Type B pancreatic cell (in vitro differentiated cells): ENCODE measurements at regions not wholly inside any gene's neighbourhood (a gene's known extent, or its start where the extent isn't known, plus 50 kb on each side); places are given as distances from the start of the nearest gene placed in this dataset.
A peak's percentile ranks its signal among the peaks of the same experiment; 100 is the strongest.

ENCODE experiments used
- DNase-seq: peaks from one replicate; pipeline ENCODE4 v3.0.0; 2021; ENCODE audit warnings: mixed read lengths; ENCODE audit not compliant: unreplicated experiment; ENCODE audit errors: extremely low spot score
- H3K27ac Mint-ChIP-seq: 2 replicates; pipeline ENCODE4 v1.8.0; 2021; ENCODE audit warnings: mild to moderate bottlenecking, mixed read lengths
- H3K27me3 Mint-ChIP-seq: 2 replicates; pipeline ENCODE4 v1.8.0; 2021; ENCODE audit warnings: mixed read lengths
- H3K36me3 Mint-ChIP-seq: 2 replicates; pipeline ENCODE4 v1.8.0; 2021; ENCODE audit warnings: mixed read lengths
- H3K4me1 Mint-ChIP-seq: one replicate; pipeline ENCODE4 v1.8.0; 2021; ENCODE audit warnings: mixed read lengths; ENCODE audit not compliant: unreplicated experiment
- H3K4me3 Mint-ChIP-seq: 2 replicates; pipeline ENCODE4 v1.8.0; 2021; ENCODE audit warnings: mild to moderate bottlenecking, mixed read lengths
- H3K9me3 Mint-ChIP-seq: 2 replicates; pipeline ENCODE4 v1.8.0; 2021; ENCODE audit warnings: mixed read lengths
- TF ChIP-seq, protein P1 (sequence below): fragments of 200-600 bp; sonication (generic); conservative IDR thresholded peaks from 2 replicates; pipeline ENCODE4 v1.5.0; 2021; ENCODE audit warnings: antibody characterized with exemption, mild to moderate bottlenecking

DNA sequence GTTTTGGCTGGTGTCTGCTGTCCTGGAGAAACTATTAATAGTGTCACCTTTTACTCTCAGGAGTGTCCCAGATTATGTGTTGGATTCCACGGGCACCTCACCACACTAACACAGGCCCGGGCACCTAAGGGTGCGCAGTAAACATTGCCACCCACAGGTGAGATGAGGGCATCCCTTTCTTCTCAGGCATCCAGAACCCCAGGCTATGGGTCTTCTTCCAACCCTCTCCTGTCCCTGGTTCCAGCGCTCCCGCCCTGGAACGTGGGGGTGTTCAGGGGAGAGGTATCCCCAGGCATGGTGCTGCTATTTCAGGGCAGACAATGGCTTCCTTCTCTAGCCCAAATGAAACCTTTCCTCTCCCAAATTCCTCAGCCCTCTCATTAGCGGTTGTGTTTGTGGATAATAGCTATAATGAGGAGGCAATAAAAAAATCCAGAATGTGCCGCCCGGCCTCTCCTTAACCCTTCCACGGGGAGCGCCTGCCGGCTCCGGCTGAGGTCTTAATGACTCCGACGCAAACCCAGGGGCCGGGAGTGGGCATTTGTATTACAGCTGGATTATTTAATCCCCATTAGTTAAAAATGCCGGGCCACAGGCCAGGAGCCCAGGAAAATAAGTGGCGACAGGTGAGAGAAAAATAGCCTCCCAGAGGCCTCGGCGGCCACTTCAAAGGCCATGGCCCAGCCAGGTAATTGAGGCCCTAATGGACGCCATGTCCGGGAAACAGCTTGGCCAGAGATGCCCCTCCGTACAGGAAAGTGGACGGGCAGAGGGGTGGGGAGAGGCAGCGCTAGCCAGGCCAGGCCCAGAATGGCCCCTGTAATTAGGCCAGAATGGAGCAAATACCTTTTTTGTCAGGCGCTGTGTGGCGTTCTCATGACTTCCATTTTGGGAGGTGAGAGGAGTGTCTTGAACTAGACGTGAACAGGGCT, 102.8 kb downstream of the IRX5 start:
- no peak for DNase-seq
- Mint-ChIP-seq H3K9me3 (peaks cover 9% of the 10 kb centered on the region), H3K27ac (no peak overlapping the region), H3K4me3 (no peak overlapping the region), H3K27me3 (peaks cover 46% of the 10 kb centered on the region), H3K36me3 (peaks cover 4% of the 10 kb centered on the region), H3K4me1 (peaks cover 28% of the 10 kb centered on the region)
- TF ChIP-seq, protein P1, sequence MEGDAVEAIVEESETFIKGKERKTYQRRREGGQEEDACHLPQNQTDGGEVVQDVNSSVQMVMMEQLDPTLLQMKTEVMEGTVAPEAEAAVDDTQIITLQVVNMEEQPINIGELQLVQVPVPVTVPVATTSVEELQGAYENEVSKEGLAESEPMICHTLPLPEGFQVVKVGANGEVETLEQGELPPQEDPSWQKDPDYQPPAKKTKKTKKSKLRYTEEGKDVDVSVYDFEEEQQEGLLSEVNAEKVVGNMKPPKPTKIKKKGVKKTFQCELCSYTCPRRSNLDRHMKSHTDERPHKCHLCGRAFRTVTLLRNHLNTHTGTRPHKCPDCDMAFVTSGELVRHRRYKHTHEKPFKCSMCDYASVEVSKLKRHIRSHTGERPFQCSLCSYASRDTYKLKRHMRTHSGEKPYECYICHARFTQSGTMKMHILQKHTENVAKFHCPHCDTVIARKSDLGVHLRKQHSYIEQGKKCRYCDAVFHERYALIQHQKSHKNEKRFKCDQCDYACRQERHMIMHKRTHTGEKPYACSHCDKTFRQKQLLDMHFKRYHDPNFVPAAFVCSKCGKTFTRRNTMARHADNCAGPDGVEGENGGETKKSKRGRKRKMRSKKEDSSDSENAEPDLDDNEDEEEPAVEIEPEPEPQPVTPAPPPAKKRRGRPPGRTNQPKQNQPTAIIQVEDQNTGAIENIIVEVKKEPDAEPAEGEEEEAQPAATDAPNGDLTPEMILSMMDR: no peak

DNA sequence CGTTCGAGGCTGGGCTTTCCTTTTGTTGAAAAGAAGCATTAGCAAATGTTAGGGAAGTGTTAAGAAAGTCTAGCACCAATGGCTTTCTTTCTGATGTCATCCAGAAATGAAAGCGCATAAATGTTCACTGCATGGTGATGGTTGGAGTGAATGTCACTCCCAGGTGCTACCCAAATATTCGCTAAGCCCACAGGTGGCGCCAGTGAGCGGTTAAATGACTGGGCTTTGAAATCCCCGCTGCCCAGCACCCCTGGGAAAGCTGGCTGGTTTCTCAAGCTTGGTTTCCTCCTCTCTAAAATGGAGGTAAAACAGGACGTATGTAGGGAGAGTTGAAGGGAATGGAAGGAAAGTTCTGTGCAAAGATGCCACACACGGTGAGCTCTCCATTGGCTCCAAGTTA, 104.4 kb downstream of the IRX5 start:
- Mint-ChIP-seq H3K4me1 (peaks cover 38% of the 10 kb centered on the region), H3K4me3 (no peak overlapping the region), H3K27me3 (peaks cover 51% of the 10 kb centered on the region), H3K27ac (no peak overlapping the region), H3K36me3 (no peaks in the 10 kb centered on the region), H3K9me3 (no peaks in the 10 kb centered on the region)
- no peak for DNase-seq
- TF ChIP-seq, protein P1: peak; percentile 77

DNA sequence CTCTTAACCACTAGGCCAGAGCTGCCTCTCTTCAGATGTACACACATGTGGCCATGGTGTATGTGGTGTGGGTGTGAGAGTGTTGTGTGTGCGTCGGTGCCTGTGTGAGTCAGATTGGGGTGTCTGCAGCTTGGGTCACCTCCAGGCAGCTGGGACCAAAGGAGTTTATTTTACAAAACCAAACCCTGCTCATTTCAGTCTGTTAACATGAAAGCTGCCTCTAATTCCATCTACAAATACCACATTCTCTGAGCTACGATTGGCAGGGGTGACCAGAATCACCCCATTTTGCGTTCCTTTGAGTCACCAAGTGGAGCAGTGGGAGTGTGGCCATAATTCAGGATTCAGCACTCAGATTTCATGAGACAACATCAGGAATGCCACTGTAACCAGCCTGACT, 105.3 kb downstream of the IRX5 start:
- Mint-ChIP-seq H3K4me1 (peaks cover 41% of the 10 kb centered on the region), H3K4me3 (no peak overlapping the region), H3K36me3 (no peaks in the 10 kb centered on the region), H3K27me3 (peaks cover 51% of the 10 kb centered on the region), H3K27ac (no peak overlapping the region), H3K9me3 (no peaks in the 10 kb centered on the region)
- TF ChIP-seq, protein P1: no peak
- no peak for DNase-seq

DNA sequence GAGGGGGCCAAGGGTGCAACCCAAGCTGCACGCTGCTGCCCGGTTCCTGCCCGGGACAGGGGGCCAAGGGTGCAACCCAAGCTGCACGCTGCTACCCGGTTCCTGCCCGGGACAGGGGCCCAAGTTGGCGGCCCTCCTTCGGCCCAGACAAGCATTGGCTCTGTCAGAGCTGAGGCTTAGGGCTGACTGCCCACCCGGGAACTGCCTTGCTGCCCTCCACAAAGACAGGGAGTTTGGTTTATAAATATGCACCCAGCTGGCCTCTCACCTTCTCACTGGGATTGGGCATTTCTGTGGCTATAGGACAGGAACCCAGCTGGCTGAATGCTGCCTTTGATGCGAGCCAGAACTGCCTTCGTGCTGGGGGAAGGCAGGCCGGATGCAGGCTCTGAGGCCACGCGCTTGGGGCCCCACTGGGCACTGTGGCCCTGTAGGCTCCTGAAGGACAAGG, 105.7 kb downstream of the IRX5 start:
- no peaks in the 10 kb centered on the region for H3K36me3 Mint-ChIP-seq
- no peak overlapping the region for H3K4me3 Mint-ChIP-seq
- DNase-seq: no peak
- no peak overlapping the region for H3K27ac Mint-ChIP-seq
- H3K27me3 Mint-ChIP-seq: peaks cover 52% of the 10 kb centered on the region
- TF ChIP-seq, protein P1: no peak
- peaks cover 42% of the 10 kb centered on the region for H3K4me1 Mint-ChIP-seq
- no peaks in the 10 kb centered on the region for H3K9me3 Mint-ChIP-seq

DNA sequence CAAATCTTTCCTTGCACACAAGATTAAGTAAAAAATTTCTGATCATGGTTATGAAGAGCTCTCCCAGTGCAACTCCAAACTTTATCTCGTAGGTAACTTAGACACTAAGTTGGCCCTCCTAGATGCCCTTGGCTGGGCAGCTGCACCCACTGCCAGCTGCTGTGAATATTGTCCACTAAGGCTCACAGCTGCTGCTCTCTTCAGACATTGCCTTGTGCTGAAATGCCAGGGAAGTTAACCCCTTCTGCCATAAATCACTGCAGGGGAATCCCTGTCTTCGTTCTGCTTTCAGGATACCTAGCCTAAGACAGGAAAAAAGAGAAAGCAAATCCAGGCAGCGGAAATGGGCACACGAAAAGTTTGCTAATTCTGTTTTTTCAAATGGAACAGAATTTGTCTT, 106.4 kb downstream of the IRX5 start:
- TF ChIP-seq, protein P1: no peak
- no peaks in the 10 kb centered on the region for H3K9me3 Mint-ChIP-seq

More for the DNA sequence above, 106.4 kb downstream of the IRX5 start:
- Mint-ChIP-seq H3K27me3 (peaks cover 54% of the 10 kb centered on the region), H3K4me1 (peaks cover 42% of the 10 kb centered on the region), H3K36me3 (no peaks in the 10 kb centered on the region), H3K4me3 (no peak overlapping the region), H3K27ac (no peak overlapping the region)
- DNase-seq: peak; percentile 29
